HG03442 (cell line): ENCODE measurements at regions not wholly inside any gene's neighbourhood (a gene's known extent, or its start where the extent isn't known, plus 50 kb on each side); places are given as distances from the start of the nearest gene placed in this dataset.

Experiments
- ATAC-seq: cut with Tn5 transposase; IDR thresholded peaks from one replicate; pipeline ENCODE4 v1.9.1; 2021; ENCODE audit warnings: mild to moderate bottlenecking, moderate library complexity; ENCODE audit not compliant: unreplicated experiment

DNA sequence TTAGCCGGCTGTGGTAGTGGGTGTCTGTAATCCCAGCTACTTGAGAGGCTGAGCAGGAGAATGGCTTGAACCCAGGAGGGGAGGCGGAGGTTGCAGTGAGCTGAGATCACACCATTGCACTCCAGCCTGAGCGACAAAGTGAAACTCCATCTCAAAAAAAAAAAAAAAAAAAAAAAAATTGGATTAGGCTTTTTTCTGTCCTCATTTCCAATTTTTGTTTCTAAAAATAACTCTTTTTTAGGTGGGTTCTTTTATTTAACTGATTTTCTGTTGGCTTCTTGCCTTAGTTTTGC lies 863.7 kb downstream of the LRFN5 start:
- no peak for ATAC-seq

DNA sequence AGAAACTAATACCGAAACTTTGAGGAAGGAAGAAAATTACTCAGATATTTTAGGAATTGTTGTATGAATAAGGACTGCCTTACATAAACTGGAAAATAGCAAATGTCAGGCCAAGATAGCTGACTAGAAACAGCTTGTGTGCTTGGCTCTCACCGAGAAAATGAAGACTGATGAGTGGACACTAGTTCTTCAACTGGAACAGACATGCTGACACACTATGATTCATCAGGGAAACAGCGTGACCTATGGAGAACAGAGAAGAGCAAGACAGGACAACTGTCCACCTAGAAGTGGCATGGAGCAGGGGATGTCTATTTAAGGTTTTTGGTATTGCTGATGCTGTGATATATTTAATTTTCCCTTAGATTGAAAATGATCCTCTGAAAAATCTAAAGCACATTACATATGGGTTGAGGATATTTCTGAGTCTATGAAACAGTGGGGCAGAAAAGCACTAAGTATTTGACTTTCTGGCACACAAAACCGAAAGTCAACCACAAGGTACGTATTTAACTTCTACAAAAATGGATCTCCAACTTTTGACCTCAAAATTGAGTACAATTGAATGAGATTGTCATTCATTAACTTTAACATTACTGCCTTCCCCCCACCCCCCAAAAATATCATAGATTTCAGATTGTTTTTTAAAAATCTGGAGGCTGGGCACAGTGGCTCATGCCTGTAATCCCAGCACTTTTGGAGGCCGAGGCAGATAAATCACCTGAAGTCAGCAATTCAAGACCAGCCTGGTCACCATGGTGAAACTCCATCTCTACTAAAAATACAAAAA lies 863.2 kb downstream of the LRFN5 start:
- no peak for ATAC-seq

DNA sequence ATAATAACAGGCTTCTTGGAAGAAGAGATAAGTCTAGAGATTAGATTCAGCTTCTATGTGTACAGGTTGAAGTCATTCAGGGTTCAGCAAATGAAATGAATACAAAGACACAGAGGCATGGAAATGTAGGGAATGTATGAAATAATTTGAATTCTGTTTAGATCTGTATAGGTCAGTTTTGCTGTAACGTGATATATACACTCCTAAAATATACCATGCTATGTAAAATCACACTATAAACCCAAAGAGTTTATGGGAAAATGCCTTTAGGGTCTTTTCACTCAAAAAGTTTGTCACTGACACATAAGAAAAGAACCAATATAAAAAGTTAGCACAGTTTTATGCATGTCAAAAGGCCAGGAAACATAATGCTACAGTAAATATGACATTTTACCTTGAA lies 854.0 kb downstream of the LRFN5 start:
- ATAC-seq = no peak

DNA sequence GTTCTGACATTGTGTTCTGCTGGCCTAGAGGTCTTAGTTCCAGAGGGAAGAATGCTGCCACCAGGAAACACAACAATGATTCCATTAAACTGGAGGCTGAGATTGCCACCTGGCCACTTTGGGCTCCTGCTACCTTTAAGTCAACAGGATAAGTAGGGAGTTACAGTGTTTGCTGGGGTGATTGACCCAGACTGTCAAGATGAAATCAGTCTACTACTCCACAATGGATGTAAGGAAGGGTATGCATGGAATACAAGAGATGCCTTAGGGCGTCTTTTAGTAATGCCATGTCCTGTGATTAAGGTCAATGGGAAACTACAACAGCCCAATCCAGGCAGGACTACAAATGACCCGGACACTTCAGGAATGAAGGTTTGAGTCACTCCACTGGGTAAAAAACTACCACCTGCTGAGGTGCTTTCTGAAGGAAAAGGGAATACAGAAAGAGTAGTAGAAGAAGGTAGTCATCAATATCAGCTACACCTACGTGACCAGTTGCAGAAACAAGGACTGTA lies 852.6 kb downstream of the LRFN5 start:
- no peak for ATAC-seq

DNA sequence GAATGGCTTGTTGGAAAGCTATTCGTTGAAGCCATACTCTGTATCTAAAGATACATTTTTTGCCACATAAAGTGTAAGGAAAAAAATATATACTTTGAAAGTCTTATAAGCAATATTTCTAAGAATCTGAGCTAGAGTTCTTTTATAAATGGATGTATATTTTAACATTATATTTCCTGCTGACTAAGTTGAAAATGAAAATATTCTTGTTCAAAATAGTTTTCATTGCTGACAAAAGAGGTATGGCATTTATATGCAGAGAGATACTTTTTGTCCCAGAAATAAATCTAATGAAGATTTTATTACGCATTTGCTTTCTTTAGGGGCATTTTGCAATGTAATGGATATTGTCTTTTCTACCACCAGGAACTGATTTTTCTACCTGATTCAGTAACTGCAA lies 834.9 kb downstream of the LRFN5 start:
- no peak for ATAC-seq

DNA sequence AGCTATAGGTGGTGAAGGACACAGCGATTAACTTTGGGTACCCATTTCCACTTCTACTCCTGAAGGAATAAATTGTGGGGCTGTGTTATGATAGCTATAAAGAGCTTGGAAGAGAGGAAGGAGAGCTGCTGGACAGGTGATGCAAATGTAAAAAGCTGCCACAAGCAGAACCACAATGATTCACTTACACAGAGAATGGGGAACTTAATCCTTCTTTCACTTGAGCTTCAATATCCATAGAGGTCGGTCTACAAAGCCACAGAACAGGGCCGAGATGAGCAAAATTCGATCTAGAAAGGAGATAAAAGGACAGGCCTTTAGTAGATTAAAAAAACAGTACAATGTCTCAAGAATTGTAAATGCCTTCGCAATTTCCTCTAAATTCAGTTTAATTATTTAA lies 831.1 kb downstream of the LRFN5 start:
- peak; percentile 59 for ATAC-seq

DNA sequence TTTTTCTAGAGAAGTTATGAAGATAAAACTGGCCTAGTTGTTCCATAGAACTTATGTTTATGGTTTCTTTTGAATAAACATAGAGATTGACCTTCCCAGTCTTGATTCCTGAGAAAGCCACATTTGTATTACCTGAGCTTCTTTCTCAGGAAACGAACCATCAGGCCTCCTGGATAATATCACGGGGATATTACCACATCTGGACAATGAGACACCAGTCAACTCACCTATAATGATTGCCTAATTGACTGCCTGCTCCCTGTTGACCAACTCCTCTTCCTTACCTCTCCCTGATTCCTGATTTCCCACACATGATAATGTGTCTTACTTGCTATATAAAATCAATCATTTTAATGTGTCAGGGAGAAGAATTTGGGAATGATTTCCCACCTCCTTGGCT lies 822.7 kb downstream of the LRFN5 start:
- ATAC-seq = no peak

DNA sequence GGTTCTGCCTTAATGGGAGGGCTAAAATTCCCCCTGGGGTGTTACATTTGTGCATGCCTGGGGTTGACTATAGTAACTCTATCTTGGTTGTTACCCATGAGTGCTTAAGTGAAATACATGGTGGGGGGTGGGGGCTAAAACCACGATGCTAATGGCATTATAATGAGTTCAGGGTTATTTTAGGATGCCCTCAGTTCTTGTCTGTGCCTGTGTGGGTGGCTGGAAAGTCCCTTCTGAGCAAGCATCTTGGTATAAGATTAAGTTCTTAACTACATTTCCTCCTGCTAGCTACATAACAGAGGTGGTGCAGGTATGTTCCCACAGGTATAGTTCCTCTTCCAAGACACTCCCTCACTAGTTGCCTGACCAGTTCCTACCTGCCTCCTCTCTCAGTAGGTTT lies 822.3 kb downstream of the LRFN5 start:
- peak; percentile 99 for ATAC-seq

DNA sequence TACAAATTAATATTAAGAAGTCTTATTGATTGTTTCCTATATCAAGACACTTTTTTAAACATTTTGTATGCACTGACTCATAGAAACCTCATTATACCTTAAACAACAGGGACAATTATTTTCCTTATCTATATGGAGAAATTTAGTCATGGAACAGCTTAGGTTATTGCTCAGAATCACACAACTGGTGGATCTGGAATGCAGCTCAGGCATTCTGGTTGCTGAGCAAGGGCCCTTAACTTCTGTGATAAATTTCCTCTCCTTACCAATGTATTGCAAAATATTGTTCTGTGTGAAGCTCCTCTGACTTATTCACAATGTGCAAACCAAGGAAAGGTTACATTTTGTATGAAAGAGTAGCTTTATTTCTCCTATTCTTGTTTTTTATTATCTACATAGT lies 817.8 kb downstream of the LRFN5 start:
- ATAC-seq = no peak

DNA sequence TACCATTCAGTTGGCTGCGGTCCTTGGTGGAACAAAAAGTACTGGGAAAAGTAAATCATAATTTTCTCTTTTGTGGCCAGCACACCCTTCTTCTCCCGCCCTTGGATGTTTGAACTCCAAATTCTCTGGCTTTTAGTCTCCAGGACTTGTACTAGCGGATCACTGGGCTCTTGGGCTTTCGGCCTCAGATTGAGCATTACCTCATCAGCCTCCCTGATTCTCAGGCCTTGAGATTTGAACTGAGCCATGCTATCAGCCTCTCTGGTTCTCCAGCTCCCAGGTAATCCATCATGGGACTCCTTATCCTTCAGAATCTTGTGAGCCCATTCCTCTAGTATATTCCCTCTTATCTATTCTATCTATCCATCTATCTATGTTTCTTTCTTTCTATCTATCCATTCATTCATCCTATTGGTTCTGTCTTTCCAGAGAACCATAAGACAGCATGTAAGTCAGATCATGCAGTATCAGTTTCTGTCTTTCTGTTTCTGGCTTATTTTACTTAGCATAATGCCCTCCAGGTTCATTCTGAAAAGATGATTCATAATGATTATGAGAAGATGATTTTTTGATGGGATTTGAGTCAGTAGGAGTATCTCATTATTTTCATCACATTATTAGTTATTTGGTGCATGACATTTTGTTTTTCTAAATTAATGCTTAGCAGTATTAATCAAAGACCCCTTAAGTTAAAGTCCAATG lies 814.9 kb downstream of the LRFN5 start:
- ATAC-seq = peak; percentile 87

DNA sequence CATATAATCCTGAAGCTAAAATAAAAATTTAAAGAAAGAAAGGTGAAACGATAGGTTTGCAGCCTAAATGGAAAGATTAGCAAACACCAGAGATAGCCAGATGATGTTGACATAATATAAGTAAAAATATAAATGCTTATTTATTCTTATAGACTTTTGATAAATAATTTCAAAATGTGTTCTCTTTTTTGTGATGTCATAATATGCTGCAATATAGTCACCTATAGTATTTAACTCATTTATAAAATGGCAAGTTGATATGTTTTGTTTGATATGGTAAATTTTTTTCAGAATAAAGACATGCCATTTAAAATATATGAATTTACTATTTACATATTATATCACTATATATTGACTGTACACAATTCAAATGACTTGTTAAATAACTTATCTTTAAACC lies 813.4 kb downstream of the LRFN5 start:
- no peak for ATAC-seq

DNA sequence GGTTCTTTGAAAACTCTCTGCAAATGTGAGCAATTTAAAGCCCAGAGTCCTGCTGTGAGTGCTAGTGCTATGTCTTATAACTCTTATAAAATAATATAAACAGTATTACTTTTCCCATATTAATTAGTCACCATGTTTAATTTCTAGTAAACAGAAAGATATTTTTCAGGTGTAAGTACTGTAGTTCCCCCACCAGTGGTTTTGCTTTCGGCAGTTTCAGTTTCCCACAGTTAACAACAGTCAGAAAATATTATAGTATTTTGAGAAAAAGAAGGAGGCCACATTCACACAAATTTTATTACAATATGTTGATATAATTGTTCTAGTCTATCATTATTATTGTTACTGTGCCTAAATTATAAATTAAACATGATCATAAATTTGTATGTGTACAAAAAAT lies 800.5 kb downstream of the LRFN5 start:
- peak; percentile 71 for ATAC-seq

DNA sequence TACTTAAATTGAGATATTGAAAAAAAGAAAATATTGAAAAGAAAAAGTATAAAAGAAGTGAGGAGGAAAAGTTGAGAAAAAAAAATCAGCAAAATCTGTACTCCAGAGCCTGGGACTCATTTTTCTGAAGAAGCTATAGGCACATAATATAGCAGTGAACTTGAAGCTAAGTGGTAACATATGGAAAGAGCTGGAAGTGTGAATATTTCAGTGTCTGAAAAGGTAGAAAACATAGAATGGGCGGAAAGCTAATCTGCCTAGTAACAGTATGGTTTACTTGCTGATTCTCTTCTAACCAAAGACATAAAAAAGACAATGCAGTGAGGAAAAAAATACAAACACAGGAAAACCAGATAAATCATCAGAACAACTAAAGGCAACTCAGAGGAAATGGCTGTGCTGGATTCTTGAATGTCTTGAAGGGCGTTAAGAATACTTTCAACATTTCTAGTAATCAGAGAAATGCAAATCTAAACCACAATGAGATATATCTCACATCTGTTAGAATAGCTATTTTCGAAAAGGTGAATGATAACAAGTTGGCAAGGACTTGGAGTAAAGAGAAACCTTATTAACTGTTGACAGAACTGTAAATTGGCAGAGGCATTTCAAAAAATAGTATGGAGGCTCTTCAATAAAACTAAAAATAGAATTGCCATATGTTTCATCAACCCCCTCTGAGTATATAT lies 784.6 kb downstream of the LRFN5 start:
- peak; percentile 86 for ATAC-seq

DNA sequence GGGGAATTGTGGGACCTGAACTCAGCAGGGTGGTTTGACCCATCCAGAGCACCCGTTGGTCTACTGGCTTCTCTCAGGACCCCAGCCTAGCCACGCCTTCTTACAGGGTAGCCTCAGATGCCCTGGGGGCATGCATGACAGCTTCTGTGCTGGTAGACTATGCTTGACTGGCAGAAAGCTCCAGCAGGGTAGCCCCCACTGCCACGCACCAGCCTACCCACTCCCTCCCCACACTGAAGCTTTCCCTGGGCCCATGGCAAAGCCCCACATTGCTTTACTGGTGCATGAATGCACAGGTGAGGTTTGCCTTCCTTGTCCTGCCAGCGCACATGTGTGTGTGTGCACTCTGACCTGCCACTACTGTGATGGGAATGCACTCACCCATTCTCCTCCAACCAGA lies 772.2 kb downstream of the LRFN5 start:
- no peak for ATAC-seq

DNA sequence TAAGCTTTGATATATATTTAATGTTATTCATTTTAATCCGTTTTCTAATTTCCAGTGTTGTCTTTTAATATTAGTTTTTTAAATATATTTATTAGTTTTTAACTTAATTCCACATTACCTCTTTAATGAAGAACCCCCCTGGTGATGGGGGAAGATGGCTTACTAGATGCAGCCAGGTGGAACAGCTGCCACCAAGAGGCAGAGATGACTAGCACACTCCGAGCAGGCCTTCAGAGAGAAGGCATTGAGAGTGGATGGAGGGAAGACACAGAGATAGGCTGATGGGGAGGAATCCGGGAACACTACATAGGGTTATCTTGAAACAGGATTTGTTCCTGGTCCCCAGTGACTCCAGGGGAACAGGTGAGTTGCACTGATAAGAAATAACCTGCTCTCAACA lies 771.6 kb downstream of the LRFN5 start:
- ATAC-seq = no peak

DNA sequence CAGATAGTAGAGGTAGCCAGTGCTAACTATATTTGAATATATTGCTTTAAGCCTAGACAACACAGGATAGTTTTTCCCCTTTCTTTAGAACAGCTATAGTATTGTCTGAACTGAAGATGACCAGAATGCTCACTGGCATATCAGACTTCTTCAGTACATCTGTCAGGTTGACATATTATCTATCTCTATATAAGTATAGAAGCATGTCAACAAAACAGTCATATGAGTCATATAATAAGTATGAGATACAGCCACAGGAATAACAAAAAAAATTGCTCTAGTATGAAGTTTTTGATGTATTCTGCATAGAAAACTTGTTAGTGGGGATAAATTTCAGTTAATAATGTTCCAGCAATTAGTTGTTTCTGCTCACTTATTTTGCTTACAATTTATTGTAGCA lies 767.7 kb downstream of the LRFN5 start:
- ATAC-seq = no peak

DNA sequence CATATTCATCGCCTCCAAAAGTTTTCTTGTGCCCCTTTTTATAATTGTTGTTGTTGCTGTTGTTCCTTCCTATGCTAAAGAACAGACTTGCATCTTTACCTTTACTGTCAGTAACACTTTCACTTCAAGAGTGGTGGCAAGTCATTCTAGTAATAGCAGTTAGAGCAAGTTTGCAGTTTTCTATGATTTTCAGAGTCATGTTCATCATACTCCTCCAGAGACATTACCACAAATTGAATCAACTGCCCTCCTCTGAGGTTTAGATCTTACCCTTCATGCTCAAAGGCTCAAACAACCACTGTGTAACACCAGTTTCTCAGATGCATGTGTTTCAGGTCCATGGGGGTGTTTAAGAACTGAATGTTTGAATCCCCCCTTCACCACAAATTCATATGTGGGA lies 763.4 kb downstream of the LRFN5 start:
- no peak for ATAC-seq

DNA sequence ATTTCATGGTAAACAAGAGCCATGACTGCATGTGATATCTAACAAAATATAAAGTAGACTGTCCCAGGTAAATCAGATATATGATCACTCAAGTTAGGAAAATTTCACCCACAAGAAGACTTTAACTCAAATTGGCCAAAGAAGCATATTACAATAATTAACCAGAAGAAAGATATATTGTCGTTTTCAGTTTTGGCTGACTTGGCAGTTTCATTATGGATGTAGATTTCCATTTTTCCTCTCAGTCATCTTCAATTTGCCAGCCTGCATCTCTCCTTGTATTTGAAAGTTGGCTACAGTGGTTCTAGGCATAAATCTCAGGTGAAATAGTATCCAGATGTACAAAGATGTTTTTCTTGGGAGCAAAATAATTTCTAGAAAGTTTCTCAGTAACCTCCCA lies 761.6 kb downstream of the LRFN5 start:
- ATAC-seq = no peak

DNA sequence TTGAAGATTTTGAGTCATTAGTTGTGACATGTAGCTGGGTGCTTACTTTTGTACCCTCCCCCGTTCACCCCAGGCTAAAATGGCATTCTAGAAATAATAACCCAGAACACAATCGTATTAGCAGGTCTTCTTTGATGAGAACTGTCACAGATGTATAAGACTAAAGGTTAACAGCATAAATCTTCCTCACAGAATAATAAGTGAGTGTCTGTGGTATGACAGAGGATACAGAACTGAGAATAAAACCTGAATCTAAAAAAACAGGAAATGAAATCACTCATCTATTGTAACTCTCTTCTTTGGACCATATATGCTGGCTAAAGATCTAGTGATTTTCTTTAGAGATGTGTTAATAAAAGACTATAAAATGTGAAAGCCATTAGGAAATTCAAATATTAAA lies 746.6 kb downstream of the LRFN5 start:
- ATAC-seq = peak; percentile 97

DNA sequence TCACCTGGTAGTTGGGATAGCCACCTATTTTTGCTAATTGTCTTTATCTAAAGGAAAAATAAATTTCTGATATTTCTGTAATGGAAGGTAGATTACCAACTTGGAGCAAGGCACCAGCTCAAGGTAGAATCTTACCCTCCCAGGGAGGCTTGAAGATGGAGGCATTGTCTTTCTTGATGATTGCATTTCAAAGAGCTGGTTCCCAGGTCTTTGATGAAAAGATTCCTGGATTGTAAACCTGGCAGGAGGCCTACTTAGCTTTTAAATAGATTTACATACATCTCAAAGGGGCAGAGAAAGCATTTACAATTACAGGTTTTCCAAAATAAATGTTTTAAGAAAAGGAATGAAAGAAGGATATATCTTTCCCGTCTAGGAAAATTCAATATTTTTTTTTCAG lies 729.2 kb downstream of the LRFN5 start:
- ATAC-seq = no peak

DNA sequence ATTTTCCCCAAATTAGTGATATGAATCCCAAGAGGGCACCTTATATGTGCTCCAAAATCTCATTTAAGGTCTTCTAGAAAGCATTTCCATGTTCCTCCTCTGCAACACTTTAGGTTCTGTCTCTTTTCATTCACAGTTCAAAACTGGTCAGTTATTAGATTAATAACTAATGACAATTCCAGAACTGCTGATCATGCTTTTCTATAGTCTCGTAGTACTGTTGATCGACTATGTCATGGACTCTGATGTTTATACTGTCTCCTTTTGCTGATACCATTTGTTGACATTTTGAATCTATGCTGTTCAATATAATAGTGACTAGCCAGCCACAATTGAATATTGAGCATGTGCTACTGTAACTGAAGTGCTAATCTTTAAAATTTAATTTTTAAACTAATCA lies 728.3 kb downstream of the LRFN5 start:
- ATAC-seq = no peak

DNA sequence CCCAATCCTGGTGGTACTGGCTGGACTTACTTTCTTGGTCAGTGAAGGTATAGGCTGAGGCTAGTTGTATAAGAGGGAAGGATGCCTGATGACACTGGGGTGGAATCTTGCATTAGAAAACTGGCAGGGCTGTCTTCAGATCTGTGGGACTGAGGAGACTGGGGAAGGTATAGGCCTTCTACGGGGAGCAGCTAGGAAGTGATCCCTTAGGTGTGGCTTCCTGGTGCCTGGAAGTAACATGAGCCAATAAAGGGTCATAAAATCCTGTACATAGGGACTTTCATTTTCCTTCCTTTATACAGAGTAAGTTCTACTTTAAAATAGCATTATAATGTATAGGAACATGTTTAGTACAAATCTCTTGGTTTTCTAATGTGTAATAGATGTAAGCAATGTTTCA lies 716.8 kb downstream of the LRFN5 start:
- no peak for ATAC-seq
